Panc1 (cell line): ENCODE measurements at regions not wholly inside any gene's neighbourhood (a gene's known extent, or its start where the extent isn't known, plus 50 kb on each side); places are given as distances from the start of the nearest gene placed in this dataset.

ENCODE experiments used
- CTCF ChIP-seq: fragments of 450-650 bp; IDR thresholded peaks from 2 replicates; pipeline ENCODE4 v1.5.1; 2017; ENCODE audit warnings: mild to moderate bottlenecking
- POLR2AphosphoS5 ChIP-seq: IDR thresholded peaks from 2 replicates; pipeline ENCODE4 v1.6.1; 2012; ENCODE audit warnings: mild to moderate bottlenecking, low read depth, low read length, moderate library complexity
- REST ChIP-seq, 2 experiments: IDR thresholded peaks; 2 replicates each; pipeline ENCODE4 v1.6.1; 2011 to 2012; ENCODE audit warnings: low read depth in 2 of 2, control low read depth in 1 of 2, low read length in 1 of 2, mild to moderate bottlenecking in 1 of 2, moderate library complexity in 1 of 2; ENCODE audit not compliant: insufficient read depth in 1 of 2
- SIN3A ChIP-seq: IDR thresholded peaks from 2 replicates; pipeline ENCODE4 v1.6.1; 2012; ENCODE audit warnings: low read depth, mild to moderate bottlenecking, low read length, moderate library complexity, borderline replicate concordance; ENCODE audit not compliant: insufficient read depth

- no peak for TF ChIP-seq CTCF
- TF ChIP-seq SIN3A, result no peak
- no peak for TF ChIP-seq REST (IDR thresholded peaks at IDR 0.05; ENCODE audit: insufficient read depth in 1 of 2, low read depth in 2 of 2, low read length in 1 of 2)
- no peak for TF ChIP-seq POLR2AphosphoS5
These were observed 350.8 kb upstream of the C16orf82 start for GRCh38 chr16:26715969-26716368.
